ENCODE measurements at regions not wholly inside any gene's neighbourhood (a gene's known extent, or its start where the extent isn't known, plus 50 kb on each side); places are given as distances from the start of the nearest gene placed in this dataset.
"Not testable (repeated sequence)": the region's sequence is repeated elsewhere in the genome, so short reads cannot be mapped to it uniquely, and the experiment has no call there.

DNA sequence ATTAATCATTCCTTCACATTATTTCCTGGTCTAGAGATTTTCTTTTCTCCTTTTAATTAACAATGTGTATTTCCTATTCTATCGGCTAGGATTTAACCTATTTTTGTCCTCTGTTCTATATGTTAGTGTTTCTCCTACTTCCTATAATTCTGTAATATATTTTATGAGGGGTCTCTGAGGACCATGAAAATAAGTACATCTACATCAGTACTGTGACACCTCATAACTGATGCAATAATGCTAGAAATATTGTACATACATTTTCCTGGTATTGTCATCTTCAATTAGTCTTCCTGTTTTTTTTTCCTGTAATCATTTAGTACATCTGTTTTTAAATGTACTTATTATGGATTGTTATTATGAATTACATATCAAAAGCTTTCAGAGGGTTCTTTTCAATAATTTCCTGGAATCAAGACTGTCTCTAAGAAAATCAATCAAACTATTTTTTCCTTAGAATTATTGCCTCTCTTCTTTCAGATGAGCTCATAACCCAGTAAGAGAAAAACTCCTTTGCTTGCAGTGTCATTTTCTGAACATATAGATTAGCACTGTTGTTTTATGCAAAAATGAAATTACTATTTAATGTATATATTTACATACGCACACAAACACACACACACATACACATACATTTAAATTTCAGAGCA lies 1004.3 kb downstream of the SLITRK5 start:
- DNase-seq (ENCODE audit: low spot score) (no peak), FAIRE-seq (no peak)

DNA sequence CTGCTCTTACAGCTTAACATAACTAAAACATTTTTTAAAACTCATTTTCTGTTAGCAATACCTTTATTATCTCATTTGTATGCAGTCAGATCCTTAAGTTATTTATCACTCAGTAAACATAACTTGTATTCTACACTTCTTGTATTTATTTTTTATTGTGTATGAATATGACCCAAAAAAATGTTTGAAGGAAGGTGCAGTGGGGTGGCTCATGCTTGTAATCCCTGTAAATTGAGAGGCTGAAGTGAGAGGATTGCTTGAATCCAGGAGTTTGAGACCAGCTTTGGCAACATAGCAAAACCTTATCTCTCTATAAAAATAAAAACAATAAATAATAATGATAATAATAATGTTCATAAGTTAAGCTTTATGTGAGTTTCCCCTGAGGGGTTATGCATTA lies 1004.8 kb downstream of the SLITRK5 start:
- DNase-seq (ENCODE audit: low spot score) (no peak), FAIRE-seq (no peak)

DNA sequence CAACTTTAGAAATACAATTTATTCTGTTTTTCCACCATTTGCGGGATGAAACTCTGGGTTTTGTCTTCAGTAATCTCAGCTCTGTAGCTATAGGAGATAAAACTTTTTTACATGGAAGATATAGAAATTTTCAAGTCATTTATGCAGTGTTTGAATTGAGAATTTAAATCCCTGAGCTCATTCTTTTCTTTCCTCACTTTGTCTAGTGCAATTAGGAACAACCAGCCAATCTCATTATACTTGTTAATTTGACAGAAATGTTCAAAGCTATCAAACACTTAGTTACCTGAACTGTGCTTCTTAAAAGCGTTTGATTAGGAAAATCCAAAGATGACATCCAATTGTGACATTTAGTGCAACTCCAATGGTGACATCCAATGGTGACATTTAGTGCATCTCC lies 1014.3 kb downstream of the SLITRK5 start:
- FAIRE-seq (no peak), DNase-seq (ENCODE audit: low spot score) (no peak)

DNA sequence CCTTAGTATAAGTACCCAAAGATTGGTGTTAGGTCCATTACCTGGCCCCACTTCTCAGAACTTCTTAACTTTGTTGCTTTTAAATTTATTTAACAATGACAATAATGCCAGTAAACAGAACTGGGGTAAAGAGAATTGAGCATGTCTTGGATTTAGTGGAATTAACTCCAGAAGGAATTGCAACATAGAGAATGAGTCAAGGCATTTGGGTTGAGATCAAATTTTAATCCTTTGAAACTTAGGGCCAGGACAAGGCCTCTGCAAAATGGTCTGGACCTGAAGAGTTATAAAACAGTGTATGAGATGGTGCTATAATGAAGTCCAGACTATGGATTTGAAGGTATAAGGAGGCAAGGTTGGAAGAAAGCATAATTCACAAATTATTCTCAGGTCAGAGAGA lies 1030.4 kb downstream of the SLITRK5 start:
- FAIRE-seq (no peak), DNase-seq (ENCODE audit: low spot score) (no peak)

DNA sequence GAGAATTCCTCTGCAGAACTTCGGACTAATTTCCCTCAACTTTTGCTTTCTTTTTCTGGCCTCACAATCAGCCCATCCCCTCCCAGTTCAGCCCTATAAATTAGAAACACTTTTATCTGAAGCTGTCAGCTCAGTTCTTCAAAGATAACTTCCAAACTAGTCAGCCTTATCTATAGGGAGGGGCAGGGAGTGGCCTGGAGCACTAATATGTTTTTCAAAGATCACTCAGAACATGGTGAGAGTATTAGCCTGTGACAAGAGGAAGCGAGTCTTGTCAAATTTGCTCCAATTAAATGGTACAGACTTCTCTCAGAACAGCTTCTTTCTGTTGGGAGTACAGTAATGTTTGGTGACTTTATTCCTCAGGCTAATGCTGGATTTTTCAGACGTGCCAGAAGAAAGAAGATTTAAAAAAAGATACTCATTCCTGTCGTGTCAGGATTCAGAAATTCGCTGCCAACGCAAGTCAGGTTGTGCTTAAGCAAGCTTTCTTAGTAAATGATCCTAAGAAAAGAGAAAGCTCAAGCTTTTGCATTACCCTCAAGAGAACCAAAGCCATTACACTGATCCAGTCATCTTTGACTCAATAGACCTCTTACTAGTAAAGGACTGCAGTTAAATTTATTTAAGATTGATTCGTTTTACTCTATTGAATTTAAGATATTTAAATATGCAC lies 1033.6 kb downstream of the SLITRK5 start:
- DNase-seq (ENCODE audit: low spot score) (no peak), FAIRE-seq (no peak)

GRCh38 chr13:88707646-88708045 lies 1036.5 kb downstream of the SLITRK5 start:
- no peak for DNase-seq (ENCODE audit: low spot score)
- no peak for FAIRE-seq

DNA sequence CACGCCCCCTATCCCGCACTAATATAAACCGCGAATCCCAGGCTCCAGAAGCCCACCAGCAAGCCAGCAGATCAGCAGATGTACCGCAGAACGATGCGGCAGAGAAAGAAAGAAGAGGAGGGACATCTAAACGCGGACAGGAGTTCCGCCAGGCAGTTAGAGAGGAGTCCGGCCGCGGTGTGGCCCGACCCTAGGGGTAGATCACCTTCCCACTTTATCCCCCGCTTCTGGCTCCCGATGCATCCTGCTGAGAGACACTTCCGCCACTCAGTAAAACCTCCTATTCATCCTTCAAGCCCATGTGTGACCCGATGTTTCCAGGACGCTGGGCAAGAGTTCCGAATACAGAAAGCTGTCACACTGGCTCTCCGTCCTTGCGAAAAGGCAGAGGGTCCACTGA lies 1046.8 kb downstream of the SLITRK5 start:
- DNase-seq (ENCODE audit: low spot score) = no peak
- FAIRE-seq = no peak

- DNase-seq (ENCODE audit: low spot score) (no peak), FAIRE-seq (no peak)
These were observed 1047.6 kb downstream of the SLITRK5 start for GRCh38 chr13:88718781-88719180.

GRCh38 chr13:88726075-88726474 lies 1054.9 kb downstream of the SLITRK5 start:
- DNase-seq (ENCODE audit: low spot score) = no peak
- FAIRE-seq = no peak

- not testable (repeated sequence) for DNase-seq (ENCODE audit: low spot score); FAIRE-seq
These were observed 1056.1 kb downstream of the SLITRK5 start for GRCh38 chr13:88727236-88727635.

DNA sequence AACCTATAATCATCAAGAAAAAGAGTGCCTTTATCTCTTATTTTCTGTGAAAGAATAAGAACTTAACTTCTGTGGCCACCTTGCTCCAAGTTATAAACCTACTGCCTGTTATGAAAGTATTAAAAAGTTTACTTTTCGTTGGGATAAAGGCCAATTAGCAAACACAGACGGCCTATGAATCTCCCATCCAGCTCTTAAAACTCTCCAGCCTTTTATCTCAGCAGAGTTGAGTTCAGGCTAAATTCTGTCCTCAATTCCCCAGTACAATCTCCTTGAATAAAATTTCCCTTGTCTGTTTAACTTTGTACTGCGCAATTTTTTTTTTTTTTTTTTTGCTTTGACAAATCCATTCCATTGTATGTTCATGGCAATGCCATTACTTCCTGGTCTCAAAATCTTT lies 1058.4 kb downstream of the SLITRK5 start:
- FAIRE-seq (no peak), DNase-seq (ENCODE audit: low spot score) (no peak)

DNA sequence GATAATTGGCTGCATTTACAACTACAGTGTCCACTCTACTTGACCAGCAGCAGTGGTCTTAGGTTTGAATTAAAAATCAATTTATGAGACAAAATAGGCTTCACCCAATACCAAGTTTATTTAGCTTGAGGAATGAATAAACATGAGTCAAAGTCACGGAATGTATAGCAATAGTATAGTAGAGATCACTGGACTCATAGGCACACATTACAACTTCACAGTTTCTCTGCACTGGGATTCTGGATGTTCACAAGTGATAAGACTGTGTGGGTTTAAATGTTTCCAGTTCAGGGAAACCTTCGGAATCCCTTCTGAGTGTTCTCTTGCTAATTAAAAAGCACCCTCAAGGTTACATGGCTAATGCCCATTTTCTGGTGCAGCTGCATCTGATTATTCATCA lies 1064.9 kb downstream of the SLITRK5 start:
- DNase-seq (ENCODE audit: low spot score) = no peak
- no peak for FAIRE-seq

DNA sequence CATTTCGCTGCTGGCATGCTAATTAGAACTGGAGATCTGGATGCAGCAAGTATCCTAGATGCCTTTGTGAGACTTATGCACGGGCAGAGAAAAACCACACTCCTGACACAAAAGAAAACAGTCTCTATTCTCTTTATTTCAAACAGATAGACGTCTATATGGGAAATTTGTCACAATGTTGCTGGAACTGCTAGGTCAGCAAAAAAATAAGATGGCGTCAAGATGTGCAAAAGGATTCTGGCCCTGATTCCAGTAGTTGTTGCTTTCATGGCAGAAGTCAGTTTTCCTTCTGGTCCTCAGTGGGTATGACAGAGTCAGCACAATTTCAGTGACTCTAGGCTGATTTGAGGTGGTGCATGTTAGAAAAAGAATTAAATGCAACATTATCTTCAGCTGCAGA lies 1068.0 kb downstream of the SLITRK5 start:
- no peak for FAIRE-seq
- DNase-seq (ENCODE audit: low spot score) = no peak

DNA sequence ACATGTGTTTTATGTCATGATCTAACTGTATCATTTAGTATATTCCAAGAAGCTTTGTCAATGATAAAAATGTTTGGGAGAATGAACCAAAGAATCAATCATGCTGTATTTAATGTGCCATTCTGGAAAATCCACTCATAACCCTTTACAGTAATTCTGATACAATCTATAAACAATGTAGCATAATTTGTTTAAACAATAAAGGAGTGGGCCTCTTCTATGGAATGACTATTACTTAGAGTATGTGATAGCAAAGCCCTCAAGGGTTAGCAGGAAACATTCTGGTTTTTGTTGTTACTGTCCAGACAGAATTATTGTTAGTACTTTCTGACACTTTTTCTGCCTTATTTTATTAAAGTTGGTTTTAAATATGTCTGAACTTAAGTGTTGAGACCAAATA lies 1073.1 kb downstream of the SLITRK5 start:
- no peak for DNase-seq (ENCODE audit: low spot score)
- FAIRE-seq = no peak

- FAIRE-seq (no peak), DNase-seq (ENCODE audit: low spot score) (no peak)
These were observed 1073.8 kb downstream of the SLITRK5 start for GRCh38 chr13:88745011-88745410.

- FAIRE-seq (no peak), DNase-seq (ENCODE audit: low spot score) (no peak)
These were observed 1080.9 kb downstream of the SLITRK5 start for GRCh38 chr13:88752041-88752440.

DNA sequence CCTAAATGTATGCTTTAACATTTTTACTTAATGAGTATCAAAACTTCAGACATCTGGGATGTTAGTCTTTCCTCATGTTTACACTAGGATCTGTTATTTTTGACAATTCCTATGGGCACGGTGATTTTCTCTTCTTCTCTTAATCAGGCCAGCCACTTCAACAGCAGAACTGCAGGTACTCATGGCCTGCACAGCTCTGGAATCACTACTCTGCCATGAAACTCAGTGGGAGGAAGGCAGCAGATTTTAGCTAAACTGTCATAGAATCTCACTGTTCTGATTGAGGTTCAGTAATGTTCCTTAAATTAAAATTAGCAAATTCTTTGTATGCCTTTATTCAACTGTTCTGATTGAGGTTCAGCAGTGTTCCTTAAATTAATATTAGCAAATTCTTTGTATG lies 1083.0 kb downstream of the SLITRK5 start:
- no peak for FAIRE-seq
- no peak for DNase-seq (ENCODE audit: low spot score)

GRCh38 chr13:88761145-88761544 lies 1090.0 kb downstream of the SLITRK5 start:
- FAIRE-seq (no peak), DNase-seq (ENCODE audit: low spot score) (no peak)

DNA sequence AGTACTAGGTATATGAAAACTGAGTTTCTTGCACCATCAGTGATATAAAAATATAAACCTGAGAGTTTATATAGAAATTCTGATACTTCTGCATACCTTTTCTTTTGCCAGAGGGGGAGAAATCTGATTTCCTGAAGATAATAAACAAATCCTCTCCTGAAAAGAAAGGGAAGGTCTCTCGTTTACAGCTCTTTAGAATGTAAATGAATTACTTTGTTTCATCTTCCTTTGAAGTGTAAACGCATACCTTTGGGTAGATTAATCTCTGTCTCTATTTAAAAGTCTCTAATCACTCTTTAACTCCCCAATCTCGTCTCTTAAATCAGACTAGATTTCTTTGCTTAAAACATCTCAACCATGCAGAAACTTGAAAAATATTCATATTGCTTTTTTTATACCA lies 1092.9 kb downstream of the SLITRK5 start:
- FAIRE-seq (no peak), DNase-seq (ENCODE audit: low spot score) (no peak)

- no peak for FAIRE-seq
- DNase-seq (ENCODE audit: low spot score) = no peak
These were observed 1129.3 kb downstream of the SLITRK5 start for GRCh38 chr13:88800505-88800904.

DNA sequence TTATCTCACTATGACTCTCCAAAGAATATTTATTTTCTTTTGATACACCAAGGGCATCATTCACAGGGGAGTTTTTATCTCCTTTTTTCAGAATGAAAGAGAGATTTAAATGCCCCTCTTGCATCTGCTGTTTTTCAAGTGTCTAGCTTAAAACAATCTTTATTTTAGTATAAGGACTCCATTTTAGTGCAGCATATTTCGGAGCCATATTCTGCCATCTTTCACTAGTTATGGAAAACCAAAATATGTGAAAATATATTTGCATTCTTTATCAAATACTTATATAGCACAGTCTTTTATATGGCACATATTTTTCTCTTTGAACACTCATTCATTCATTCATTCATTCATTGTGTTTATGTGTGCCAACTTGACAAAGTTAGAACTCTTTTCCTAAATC lies 1130.2 kb downstream of the SLITRK5 start:
- DNase-seq (ENCODE audit: low spot score) (no peak), FAIRE-seq (no peak)

GRCh38 chr13:88802886-88803285 lies 1131.7 kb downstream of the SLITRK5 start:
- DNase-seq (ENCODE audit: low spot score) (no peak), FAIRE-seq (no peak)

- FAIRE-seq = no peak
- DNase-seq (ENCODE audit: low spot score) = no peak
These were observed 1135.3 kb downstream of the SLITRK5 start for GRCh38 chr13:88806438-88806837.

All from RCC 7860 (cell line).